Neural crest cell (in vitro differentiated cells): ENCODE measurements at regions not wholly inside any gene's neighbourhood (a gene's known extent, or its start where the extent isn't known, plus 50 kb on each side); places are given as distances from the start of the nearest gene placed in this dataset.

ENCODE experiments used
- DNase-seq: peaks from one replicate; pipeline ENCODE4 v3.0.0; 2021; ENCODE audit warnings: low read depth, mixed read lengths, low spot score
- H3K27ac Mint-ChIP-seq: one replicate; pipeline ENCODE4 v1.8.0; 2021; ENCODE audit warnings: mild to moderate bottlenecking, mixed read lengths; ENCODE audit not compliant: unreplicated experiment
- H3K27me3 Mint-ChIP-seq: 2 replicates; pipeline ENCODE4 v1.8.0; 2021; ENCODE audit warnings: low read depth, mild to moderate bottlenecking, mixed read lengths
- H3K36me3 Mint-ChIP-seq: 2 replicates; pipeline ENCODE4 v1.8.0; 2021; ENCODE audit warnings: low read depth, mild to moderate bottlenecking, mixed read lengths
- H3K4me1 Mint-ChIP-seq: 2 replicates; pipeline ENCODE4 v1.8.0; 2021; ENCODE audit warnings: mixed read lengths
- H3K4me3 Mint-ChIP-seq: one replicate; pipeline ENCODE4 v1.8.0; 2021; ENCODE audit warnings: mild to moderate bottlenecking, mixed read lengths
- H3K9me3 Mint-ChIP-seq: 2 replicates; pipeline ENCODE4 v1.8.0; 2021; ENCODE audit warnings: mixed read lengths
- CTCF ChIP-seq: fragments of 200-600 bp; sonication (generic); conservative IDR thresholded peaks from 2 replicates; pipeline ENCODE4 v1.5.0; 2021; ENCODE audit warnings: antibody characterized with exemption, mild to moderate bottlenecking

- no peak for DNase-seq
- H3K27me3 Mint-ChIP-seq: peaks cover 3% of the 10 kb centered on the region
- TF ChIP-seq CTCF: no peak
- H3K4me1 Mint-ChIP-seq: no peaks in the 10 kb centered on the region
- no peaks in the 10 kb centered on the region for H3K36me3 Mint-ChIP-seq
- H3K4me3 Mint-ChIP-seq: no peak overlapping the region
- H3K27ac Mint-ChIP-seq: no peak overlapping the region
- H3K9me3 Mint-ChIP-seq: no peaks in the 10 kb centered on the region
Observed at GRCh38 chr15:96728591-96728990, 398.1 kb downstream of the NR2F2 start.

GRCh38 chr15:96732704-96733103 lies 402.2 kb downstream of the NR2F2 start:
- H3K36me3 Mint-ChIP-seq: no peaks in the 10 kb centered on the region
- H3K4me1 Mint-ChIP-seq: peaks cover 15% of the 10 kb centered on the region
- no peak overlapping the region for H3K27ac Mint-ChIP-seq
- TF ChIP-seq CTCF: no peak
- H3K27me3 Mint-ChIP-seq: peaks cover 3% of the 10 kb centered on the region
- no peak overlapping the region for H3K4me3 Mint-ChIP-seq
- DNase-seq: no peak
- no peaks in the 10 kb centered on the region for H3K9me3 Mint-ChIP-seq

GRCh38 chr15:96733721-96734120 lies 403.2 kb downstream of the NR2F2 start:
- no peak for DNase-seq
- Mint-ChIP-seq H3K27ac (no peak overlapping the region), H3K4me1 (peaks cover 15% of the 10 kb centered on the region), H3K36me3 (no peaks in the 10 kb centered on the region), H3K9me3 (no peaks in the 10 kb centered on the region), H3K27me3 (peaks cover 6% of the 10 kb centered on the region), H3K4me3 (no peak overlapping the region)
- TF ChIP-seq CTCF: no peak

- TF ChIP-seq CTCF: no peak
Observed at GRCh38 chr15:96735632-96736240, 405.2 kb downstream of the NR2F2 start.

GRCh38 chr15:96736384-96736783 lies 405.9 kb downstream of the NR2F2 start:
- no peaks in the 10 kb centered on the region for H3K9me3 Mint-ChIP-seq
- peaks cover 15% of the 10 kb centered on the region for H3K4me1 Mint-ChIP-seq
- no peak for TF ChIP-seq CTCF

More at GRCh38 chr15:96735632-96736240, 405.2 kb downstream of the NR2F2 start:
- H3K4me1 Mint-ChIP-seq: peaks cover 15% of the 10 kb centered on the region
- no peak for DNase-seq
- H3K9me3 Mint-ChIP-seq: no peaks in the 10 kb centered on the region
- H3K27me3 Mint-ChIP-seq: peaks cover 9% of the 10 kb centered on the region
- H3K4me3 Mint-ChIP-seq: no peak overlapping the region
- no peak overlapping the region for H3K27ac Mint-ChIP-seq
- H3K36me3 Mint-ChIP-seq: no peaks in the 10 kb centered on the region

GRCh38 chr15:96737408-96737807 lies 406.9 kb downstream of the NR2F2 start:
- Mint-ChIP-seq H3K9me3 (no peaks in the 10 kb centered on the region), H3K27ac (no peak overlapping the region), H3K4me3 (no peak overlapping the region), H3K4me1 (peaks cover 15% of the 10 kb centered on the region), H3K36me3 (no peaks in the 10 kb centered on the region), H3K27me3 (peaks cover 13% of the 10 kb centered on the region)
- DNase-seq: no peak
- no peak for TF ChIP-seq CTCF

More at GRCh38 chr15:96736384-96736783, 405.9 kb downstream of the NR2F2 start:
- no peak for DNase-seq
- H3K27me3 Mint-ChIP-seq: peaks cover 7% of the 10 kb centered on the region
- no peak overlapping the region for H3K4me3 Mint-ChIP-seq
- H3K27ac Mint-ChIP-seq: no peak overlapping the region
- H3K36me3 Mint-ChIP-seq: no peaks in the 10 kb centered on the region
